Fibroblast of pulmonary artery (primary cell): ENCODE measurements at regions not wholly inside any gene's neighbourhood (a gene's known extent, or its start where the extent isn't known, plus 50 kb on each side); places are given as distances from the start of the nearest gene placed in this dataset.

ENCODE experiments used
- DNase-seq: peaks from one replicate; pipeline ENCODE4 v3.0.0-alpha.2; 2010; ENCODE audit warnings: low read depth
- H3K4me3 ChIP-seq: replicated peaks from 2 replicates; pipeline ENCODE4 v1.5.1; 2011; ENCODE audit warnings: low read depth, mild to moderate bottlenecking, control low read depth, low read length, moderate library complexity
- TF ChIP-seq, protein P1 (sequence below): IDR thresholded peaks from 2 replicates; pipeline ENCODE4 v1.5.1; 2011; ENCODE audit warnings: mild to moderate bottlenecking, control low read depth, low read length, inconsistent platforms; ENCODE audit errors: missing control alignments

DNA sequence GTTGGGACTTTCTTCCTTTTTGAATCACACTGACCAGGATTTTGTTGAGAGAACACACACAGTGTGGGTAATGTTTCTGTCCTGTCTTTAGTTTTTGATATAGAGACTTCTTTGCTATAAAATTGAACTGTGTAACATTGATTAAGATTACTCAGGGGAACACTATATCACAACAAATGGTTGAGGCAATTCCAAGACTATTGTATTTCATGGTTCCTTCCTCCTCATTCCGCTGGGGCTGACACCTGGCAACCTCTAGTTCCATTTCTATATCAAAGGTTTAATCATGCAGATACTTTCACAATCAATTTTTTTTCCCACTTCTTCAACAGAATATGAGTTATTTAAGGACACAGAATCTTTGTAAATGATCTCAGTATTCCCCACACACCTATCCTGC lies 182.2 kb downstream of the TAF11L14 start:
- TF ChIP-seq, protein P1, sequence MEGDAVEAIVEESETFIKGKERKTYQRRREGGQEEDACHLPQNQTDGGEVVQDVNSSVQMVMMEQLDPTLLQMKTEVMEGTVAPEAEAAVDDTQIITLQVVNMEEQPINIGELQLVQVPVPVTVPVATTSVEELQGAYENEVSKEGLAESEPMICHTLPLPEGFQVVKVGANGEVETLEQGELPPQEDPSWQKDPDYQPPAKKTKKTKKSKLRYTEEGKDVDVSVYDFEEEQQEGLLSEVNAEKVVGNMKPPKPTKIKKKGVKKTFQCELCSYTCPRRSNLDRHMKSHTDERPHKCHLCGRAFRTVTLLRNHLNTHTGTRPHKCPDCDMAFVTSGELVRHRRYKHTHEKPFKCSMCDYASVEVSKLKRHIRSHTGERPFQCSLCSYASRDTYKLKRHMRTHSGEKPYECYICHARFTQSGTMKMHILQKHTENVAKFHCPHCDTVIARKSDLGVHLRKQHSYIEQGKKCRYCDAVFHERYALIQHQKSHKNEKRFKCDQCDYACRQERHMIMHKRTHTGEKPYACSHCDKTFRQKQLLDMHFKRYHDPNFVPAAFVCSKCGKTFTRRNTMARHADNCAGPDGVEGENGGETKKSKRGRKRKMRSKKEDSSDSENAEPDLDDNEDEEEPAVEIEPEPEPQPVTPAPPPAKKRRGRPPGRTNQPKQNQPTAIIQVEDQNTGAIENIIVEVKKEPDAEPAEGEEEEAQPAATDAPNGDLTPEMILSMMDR = no peak
- H3K4me3 ChIP-seq = no peak overlapping the region
- no peak for DNase-seq

DNA sequence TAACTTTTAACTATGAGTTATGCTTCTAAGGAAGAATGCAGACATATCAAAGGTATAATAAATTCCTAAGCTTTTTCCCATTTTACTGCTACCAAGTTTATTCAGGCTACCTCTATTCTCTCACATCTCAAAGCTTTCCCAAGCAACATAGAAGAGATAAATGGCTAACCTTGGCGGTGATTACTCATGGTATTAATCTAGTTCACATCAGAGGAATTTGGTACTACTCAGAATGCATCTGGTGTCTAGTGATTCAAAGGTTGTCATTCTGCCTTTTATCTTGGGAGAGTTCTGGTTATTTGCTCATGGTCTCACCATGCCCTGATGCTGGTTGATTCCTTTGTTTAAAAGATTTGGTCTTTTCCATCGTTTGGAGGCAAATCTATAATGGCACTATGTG lies 182.7 kb downstream of the TAF11L14 start:
- DNase-seq = no peak
- TF ChIP-seq, protein P1 = no peak
- H3K4me3 ChIP-seq = no peak overlapping the region

DNA sequence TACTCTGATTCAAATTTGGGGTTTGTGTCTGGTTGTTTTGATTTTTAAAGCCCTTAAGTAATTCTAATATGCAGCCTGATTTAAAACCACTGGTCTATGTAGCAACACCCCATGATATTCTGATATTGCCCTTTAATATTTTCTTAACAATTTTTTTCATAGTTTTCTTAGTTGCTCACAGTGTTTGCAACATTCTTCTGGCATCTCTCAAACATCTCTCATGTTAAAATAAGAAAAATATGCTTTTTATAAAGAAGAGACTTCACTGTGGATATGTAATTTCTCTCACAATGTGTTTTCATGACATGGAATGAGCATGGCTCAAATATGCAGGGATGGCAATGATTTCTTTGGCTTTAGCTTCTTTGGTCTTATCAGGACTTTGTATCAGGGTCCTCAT lies 183.7 kb downstream of the TAF11L14 start:
- no peak for DNase-seq
- no peak overlapping the region for H3K4me3 ChIP-seq
- TF ChIP-seq, protein P1 = no peak

DNA sequence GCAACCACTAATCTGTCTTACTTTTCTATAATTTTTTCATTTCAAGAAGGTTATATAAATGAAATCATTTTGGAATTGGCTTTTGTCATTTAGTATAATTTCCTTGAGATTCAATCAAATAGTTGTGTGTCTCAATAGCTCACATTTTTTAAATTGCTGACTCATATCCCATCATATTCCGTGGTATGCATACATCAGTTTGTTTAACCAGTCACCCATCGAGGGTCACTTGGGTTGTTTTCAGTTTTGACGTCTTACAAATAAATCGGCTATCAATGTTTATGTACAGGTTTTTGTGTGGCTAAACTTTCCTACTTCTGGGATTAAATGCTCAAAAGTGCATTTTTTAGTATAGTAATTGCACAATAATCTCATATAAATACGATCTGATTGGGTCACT lies 185.5 kb downstream of the TAF11L14 start:
- DNase-seq = peak; percentile 3
- no peak overlapping the region for H3K4me3 ChIP-seq
- TF ChIP-seq, protein P1 = no peak

DNA sequence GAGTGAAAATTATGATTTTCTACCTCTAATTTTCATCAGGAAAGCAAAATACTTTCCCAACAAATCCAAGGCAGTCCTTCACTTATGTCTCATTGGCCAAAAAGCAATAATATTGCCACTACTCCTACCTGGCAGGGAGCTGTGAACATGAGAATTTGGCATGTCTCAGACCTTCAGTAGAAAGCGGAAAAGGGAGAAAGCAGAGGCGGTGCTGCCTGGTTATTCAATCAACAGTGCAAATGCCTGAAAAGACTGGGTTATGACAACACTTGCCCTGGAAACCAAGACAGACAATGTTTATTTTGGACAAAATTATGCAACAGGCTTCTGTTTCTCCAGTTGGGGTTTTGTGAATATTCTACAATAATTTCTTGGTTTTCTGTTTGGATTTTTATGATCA lies 194.4 kb downstream of the TAF11L14 start:
- TF ChIP-seq, protein P1 = no peak
- no peak overlapping the region for H3K4me3 ChIP-seq
- DNase-seq = no peak

DNA sequence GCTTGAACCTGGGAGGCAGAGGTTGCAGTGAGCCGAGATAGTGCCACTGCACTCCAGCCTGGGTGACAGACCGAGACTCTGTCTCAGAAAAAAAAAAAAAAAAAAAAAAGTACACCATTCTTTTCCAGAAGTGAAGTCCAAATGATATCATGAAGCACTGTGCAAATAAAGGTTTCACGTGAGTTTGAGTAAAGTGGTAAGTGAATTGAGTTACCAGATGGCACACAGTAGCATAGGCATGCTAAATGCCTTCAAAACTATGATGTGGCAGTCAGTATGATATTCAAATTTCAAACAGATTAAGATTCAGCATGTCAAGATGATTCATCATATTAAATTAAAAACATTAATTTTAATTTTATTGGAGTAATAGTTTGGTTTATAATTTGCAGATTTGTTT lies 195.2 kb downstream of the TAF11L14 start:
- no peak overlapping the region for H3K4me3 ChIP-seq
- DNase-seq = no peak
- TF ChIP-seq, protein P1 = no peak

DNA sequence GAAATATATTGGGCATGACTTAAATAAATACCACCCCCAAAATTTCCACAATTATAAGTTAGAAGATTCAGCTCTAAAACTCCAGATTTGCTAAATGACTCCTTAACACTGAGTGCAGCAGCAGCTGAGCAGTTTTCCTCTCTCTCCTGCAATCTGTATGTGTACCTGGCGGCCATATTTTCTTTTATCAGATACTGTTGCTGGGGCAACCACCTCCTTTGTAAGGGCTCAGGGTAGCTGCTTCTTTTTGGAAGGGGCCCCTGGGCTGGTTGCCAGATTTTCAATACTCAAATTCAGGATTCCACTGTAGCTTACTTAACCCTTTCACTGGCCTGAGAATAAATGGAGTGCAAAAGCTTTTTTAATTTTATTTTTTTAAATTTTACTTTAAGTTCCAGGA lies 197.0 kb downstream of the TAF11L14 start:
- DNase-seq = no peak
- TF ChIP-seq, protein P1 = no peak
- no peak overlapping the region for H3K4me3 ChIP-seq
